GM12864 (cell line): ENCODE measurements at regions not wholly inside any gene's neighbourhood (a gene's known extent, or its start where the extent isn't known, plus 50 kb on each side); places are given as distances from the start of the nearest gene placed in this dataset.

Experiments
- DNase-seq: peaks from one replicate; pipeline ENCODE4 v3.0.0-alpha.2; 2011; ENCODE audit warnings: low read depth
- H3K4me3 ChIP-seq: 2 replicates; pipeline ENCODE4 v1.5.1; 2011; ENCODE audit warnings: mild to moderate bottlenecking, low read depth, low read length, control low read depth
- CTCF ChIP-seq: IDR thresholded peaks from 2 replicates; pipeline ENCODE4 v1.5.1; 2011; ENCODE audit warnings: low read depth, mild to moderate bottlenecking, moderate library complexity, low read length, control low read depth, inconsistent platforms; ENCODE audit errors: missing control alignments

- no peak for TF ChIP-seq CTCF
- no peak for DNase-seq
- H3K4me3 ChIP-seq: no peak overlapping the region
These were observed 110.3 kb upstream of the SLIT3 start for GRCh38 chr5:169410996-169411783.

- DNase-seq: no peak
- TF ChIP-seq CTCF: no peak
- H3K4me3 ChIP-seq: no peak overlapping the region
These were observed 107.8 kb upstream of the SLIT3 start for GRCh38 chr5:169408731-169409130.

- H3K4me3 ChIP-seq: no peak overlapping the region
- no peak for DNase-seq
- TF ChIP-seq CTCF: no peak
These were observed 107.2 kb upstream of the SLIT3 start for GRCh38 chr5:169408171-169408570.

GRCh38 chr5:169404223-169404622 is 103.3 kb upstream of the SLIT3 start:
- no peak overlapping the region for H3K4me3 ChIP-seq
- no peak for DNase-seq
- TF ChIP-seq CTCF: no peak

GRCh38 chr5:169398515-169398914 is 97.6 kb upstream of the SLIT3 start:
- H3K4me3 ChIP-seq: no peak overlapping the region
- no peak for TF ChIP-seq CTCF
- DNase-seq: no peak

GRCh38 chr5:169395136-169395535 is 94.2 kb upstream of the SLIT3 start:
- no peak for TF ChIP-seq CTCF
- no peak for DNase-seq

GRCh38 chr5:169394371-169394770 is 93.4 kb upstream of the SLIT3 start:
- no peak for TF ChIP-seq CTCF

More at GRCh38 chr5:169395136-169395535, 94.2 kb upstream of the SLIT3 start:
- no peak overlapping the region for H3K4me3 ChIP-seq

More at GRCh38 chr5:169394371-169394770, 93.4 kb upstream of the SLIT3 start:
- no peak for DNase-seq
- H3K4me3 ChIP-seq: no peak overlapping the region
